ENCODE measurements at regions not wholly inside any gene's neighbourhood (a gene's known extent, or its start where the extent isn't known, plus 50 kb on each side); places are given as distances from the start of the nearest gene placed in this dataset.

GRCh38 chr6:3578981-3579380 is 122.1 kb upstream of the SLC22A23 start:
- no peak overlapping the region for H2BK15ac ChIP-seq (ENCODE audit: low read depth, low read length)
- H3K14ac ChIP-seq (replicated peaks; ENCODE audit: low read depth, low read length), result no peak overlapping the region
- no peak overlapping the region for H3K56ac ChIP-seq (ENCODE audit: extremely low read depth, insufficient read depth, low read length)
- TF ChIP-seq CEBPB (IDR thresholded peaks at IDR 0.05; ENCODE audit: low read depth, low read length) (no peak), SMC3 (IDR thresholded peaks at IDR 0.05; ENCODE audit: low read depth, low read length) (no peak), CHD1 (IDR thresholded peaks at IDR 0.05; ENCODE audit: low read depth, low read length) (no peak)
- in situ Hi-C loops (cut with MboI; ENCODE audit: low sequenced_read_pairs) (no loop called here), intact Hi-C loops (cut with micrococcal nuclease) (no loop called here), dilution Hi-C loops (cut with HindIII; ENCODE audit: low sequenced_read_pairs, unreplicated experiment) (no loop called here)
- no peak overlapping the region for H3K4ac ChIP-seq (ENCODE audit: low read depth, low read length)
- no peak overlapping the region for H3K18ac ChIP-seq (ENCODE audit: low read depth, low read length)
- H4K5ac ChIP-seq (ENCODE audit: low read depth, low read length), result no peak overlapping the region
- H3K27me3 ChIP-seq (ENCODE audit: control insufficient read depth, insufficient read depth, low read length), result peaks cover 43% of the 10 kb centered on the region
- H2BK120ac ChIP-seq (ENCODE audit: low read depth, low read length), result no peak overlapping the region
- H4K91ac ChIP-seq (ENCODE audit: insufficient read depth, low read depth, low read length), result no peak overlapping the region
- no peaks in the 10 kb centered on the region for H3K9me1 ChIP-seq (ENCODE audit: insufficient read depth, low read length)
- H3K4me2 ChIP-seq (ENCODE audit: low read depth, low read length), result no peak overlapping the region
- H4K8ac ChIP-seq (ENCODE audit: low read depth in 2 of 2, low read length in 2 of 2), result no peak overlapping the region
- no peak overlapping the region for H2BK5ac ChIP-seq (ENCODE audit: low read depth, low read length, poor library complexity, severe bottlenecking)
- no TSS peak for BruUV-seq (replicated peaks)
- no peak overlapping the region for H2AK9ac ChIP-seq (replicated peaks; ENCODE audit: low read depth, low read length, poor library complexity)
- H3K9ac ChIP-seq (ENCODE audit: low read depth, low read length), result no peak overlapping the region
- H3K27ac ChIP-seq (ENCODE audit: insufficient read depth, low read length), result no peak overlapping the region
- H4K20me1 ChIP-seq (ENCODE audit: insufficient read depth, low read length), result no peaks in the 10 kb centered on the region
- H2AFZ ChIP-seq (replicated peaks; ENCODE audit: low read length, poor library complexity), result no peak overlapping the region
- H3K36me3 ChIP-seq (ENCODE audit: control insufficient read depth, insufficient read depth, low read length), result no peaks in the 10 kb centered on the region
- H2BK20ac ChIP-seq (ENCODE audit: low read depth, low read length), result no peak overlapping the region
- POLR2A ChIA-PET (ENCODE audit: unreplicated experiment), result no interaction called here
- H3K4me1 ChIP-seq (ENCODE audit: control insufficient read depth, insufficient read depth, low read length), result no peaks in the 10 kb centered on the region
- DNase-seq (no peak), ATAC-seq (ENCODE audit: low read depth) (no peak)
- H2AK5ac ChIP-seq (ENCODE audit: low read depth, low read length), result no peak overlapping the region
- CTCF ChIA-PET, result no interaction called here
- no peaks in the 10 kb centered on the region for H3K79me1 ChIP-seq (ENCODE audit: low read depth in 1 of 2, low read length in 2 of 2)
- no CpG with 5 or more reads among the region's 4 CpGs for WGBS, 2 experiments (ENCODE audit: extremely low coverage in 2 of 2, insufficient read length in 1 of 2)
- no peak overlapping the region for H3K23ac ChIP-seq (ENCODE audit: low read depth, low read length)
- H3K4me3 ChIP-seq (ENCODE audit: insufficient read depth, low read depth, low read length), result no peak overlapping the region
- peaks cover 2% of the 10 kb centered on the region; the same call in 1 of the 2 replicates for H3K9me3 ChIP-seq (ENCODE audit: control insufficient read depth, insufficient read depth, low read length)
